C4-2B (cell line): ENCODE measurements at regions not wholly inside any gene's neighbourhood (a gene's known extent, or its start where the extent isn't known, plus 50 kb on each side); places are given as distances from the start of the nearest gene placed in this dataset.

Experiments
- ZFX ChIP-seq: fragments of 450-650 bp; IDR thresholded peaks from 2 replicates; pipeline ENCODE4 v1.6.1; 2017
- TF ChIP-seq, protein P1 (sequence below): fragments of 450-650 bp; conservative IDR thresholded peaks from 2 replicates; pipeline ENCODE4 v1.5.1; 2017; ENCODE audit warnings: mild to moderate bottlenecking

DNA sequence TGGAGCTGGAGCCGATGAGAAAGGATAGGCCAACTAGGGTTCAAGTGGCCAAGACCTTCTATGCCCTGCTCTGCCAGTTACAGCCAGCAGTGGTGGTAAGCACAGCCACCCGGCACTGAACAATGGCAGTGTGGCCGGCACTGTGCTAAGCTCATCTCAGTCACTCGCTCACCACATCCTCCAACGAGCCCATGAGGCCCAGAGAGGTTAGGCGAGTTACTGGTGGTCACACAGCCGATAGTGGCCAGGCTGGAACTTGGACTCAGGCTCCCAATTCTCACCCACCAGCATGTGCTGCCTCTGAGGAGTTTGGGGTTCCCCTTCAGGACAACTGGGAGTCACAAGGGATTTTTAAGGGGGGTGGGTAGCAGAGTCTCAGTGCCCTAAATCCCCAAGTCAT lies 66.4 kb downstream of the IGLL1 start:
- TF ChIP-seq, protein P1, sequence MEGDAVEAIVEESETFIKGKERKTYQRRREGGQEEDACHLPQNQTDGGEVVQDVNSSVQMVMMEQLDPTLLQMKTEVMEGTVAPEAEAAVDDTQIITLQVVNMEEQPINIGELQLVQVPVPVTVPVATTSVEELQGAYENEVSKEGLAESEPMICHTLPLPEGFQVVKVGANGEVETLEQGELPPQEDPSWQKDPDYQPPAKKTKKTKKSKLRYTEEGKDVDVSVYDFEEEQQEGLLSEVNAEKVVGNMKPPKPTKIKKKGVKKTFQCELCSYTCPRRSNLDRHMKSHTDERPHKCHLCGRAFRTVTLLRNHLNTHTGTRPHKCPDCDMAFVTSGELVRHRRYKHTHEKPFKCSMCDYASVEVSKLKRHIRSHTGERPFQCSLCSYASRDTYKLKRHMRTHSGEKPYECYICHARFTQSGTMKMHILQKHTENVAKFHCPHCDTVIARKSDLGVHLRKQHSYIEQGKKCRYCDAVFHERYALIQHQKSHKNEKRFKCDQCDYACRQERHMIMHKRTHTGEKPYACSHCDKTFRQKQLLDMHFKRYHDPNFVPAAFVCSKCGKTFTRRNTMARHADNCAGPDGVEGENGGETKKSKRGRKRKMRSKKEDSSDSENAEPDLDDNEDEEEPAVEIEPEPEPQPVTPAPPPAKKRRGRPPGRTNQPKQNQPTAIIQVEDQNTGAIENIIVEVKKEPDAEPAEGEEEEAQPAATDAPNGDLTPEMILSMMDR, result no peak
- TF ChIP-seq ZFX, result no peak
